ENCODE measurements at regions not wholly inside any gene's neighbourhood (a gene's known extent, or its start where the extent isn't known, plus 50 kb on each side); places are given as distances from the start of the nearest gene placed in this dataset.

DNA sequence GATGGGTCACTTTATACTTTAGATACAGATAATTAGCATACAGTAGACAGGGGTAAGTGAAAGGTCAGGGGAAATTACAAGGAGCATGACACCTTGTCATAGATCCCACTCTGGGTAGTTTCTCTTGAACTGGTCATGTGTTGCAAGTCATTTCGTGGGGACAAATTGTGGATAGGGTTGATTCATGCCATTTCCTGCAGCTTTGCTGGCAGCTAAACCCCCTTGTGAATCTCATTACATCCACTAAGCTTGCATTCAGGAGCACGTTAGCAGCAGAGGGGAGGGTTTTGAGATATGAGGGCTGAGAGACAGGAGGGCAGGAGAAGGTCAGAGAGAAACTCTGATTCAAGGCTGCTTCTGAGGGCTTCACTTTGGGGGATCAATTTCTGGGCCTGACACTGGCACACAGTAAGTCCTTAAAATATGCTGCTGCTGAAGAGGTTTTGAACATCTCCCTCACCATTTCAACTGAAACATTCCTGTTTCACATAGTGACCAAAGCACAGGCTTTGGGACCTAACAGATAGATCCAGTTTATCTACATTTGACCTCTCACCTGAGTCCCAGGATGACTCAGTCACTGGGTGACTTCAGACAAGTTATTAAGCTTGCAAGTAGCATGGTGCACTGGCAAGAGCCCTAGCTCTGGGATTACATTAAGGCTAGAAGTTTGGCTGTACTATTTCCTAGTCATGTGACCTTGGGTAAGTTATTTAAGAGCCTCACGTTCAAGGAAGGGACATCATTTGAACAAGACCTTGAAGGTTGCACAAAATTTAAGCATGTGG lies 206.0 kb upstream of the USP24 start:
- TF ChIP-seq JUND (IDR thresholded peaks at IDR 0.05; ENCODE audit: low read depth), result no peak
- DNase-seq (ENCODE audit: low read depth in 1 of 2, low spot score in 1 of 2), result no peak
- in situ Hi-C loops (cut with HindIII; ENCODE audit: low pct_unique_long_range_greater_than_20kb, low sequenced_read_pairs), result no loop called here

DNA sequence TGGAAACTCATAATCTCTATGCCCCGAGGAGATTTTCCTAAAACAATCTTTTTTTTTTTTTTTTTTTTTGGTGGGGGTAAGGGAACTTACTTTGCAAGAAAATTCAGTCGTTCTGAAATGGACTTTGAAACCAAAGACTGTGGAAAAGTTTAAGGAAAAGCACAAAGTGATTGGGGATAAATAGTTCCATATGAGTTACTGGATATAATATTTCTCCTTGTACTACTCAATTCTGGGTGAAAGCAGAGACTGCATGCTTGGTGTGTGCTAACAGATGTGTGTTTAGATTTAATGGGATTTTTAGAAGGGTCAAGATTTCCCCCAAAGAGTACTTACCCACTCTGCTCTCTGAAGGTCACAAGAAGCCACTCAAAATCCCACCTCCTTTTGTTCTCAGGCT lies 204.9 kb upstream of the USP24 start:
- no peak for TF ChIP-seq JUND (IDR thresholded peaks at IDR 0.05; ENCODE audit: low read depth)
- DNase-seq (ENCODE audit: low read depth in 1 of 2, low spot score in 1 of 2), result no peak
- in situ Hi-C loops (cut with HindIII; ENCODE audit: low pct_unique_long_range_greater_than_20kb, low sequenced_read_pairs), result no loop called here

DNA sequence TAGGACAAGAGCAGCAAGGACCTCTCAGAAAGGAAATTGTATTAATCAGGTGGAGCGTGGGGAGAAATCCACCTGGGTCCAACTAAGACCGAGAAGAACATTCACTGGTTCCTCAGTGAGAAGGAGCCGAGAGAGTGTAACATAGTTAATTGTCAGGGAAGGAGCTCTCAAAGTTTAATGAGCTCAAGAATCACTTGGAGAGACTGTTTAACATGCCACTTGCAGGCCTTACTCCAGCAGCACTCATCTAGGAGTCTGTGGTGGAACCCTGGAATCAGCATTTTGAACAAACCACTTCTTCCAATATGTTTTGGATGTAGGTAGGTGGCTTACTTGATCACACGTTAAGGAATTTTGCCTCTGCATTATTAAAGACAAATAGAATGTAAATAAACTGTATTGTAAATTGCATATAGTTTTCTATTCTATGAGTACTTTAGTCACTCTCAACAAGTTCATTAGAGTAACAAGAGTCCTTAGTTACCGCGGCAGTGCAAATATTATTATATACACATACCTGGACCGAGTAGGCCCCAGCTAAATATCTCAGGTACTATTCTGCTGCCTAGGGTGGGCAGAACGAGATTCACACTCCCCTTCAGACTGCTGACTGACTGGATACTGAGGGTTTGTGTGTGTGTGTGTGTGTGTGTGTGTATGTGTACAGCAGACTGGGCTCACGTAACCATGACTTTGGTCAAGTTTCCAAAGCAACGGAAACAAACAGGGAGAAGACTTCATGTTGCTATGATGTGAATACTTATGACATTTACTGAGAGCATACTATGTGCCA lies 203.2 kb upstream of the USP24 start:
- in situ Hi-C loops (cut with HindIII; ENCODE audit: low pct_unique_long_range_greater_than_20kb, low sequenced_read_pairs), result no loop called here
- no peak for TF ChIP-seq JUND (IDR thresholded peaks at IDR 0.05; ENCODE audit: low read depth)
- DNase-seq (ENCODE audit: low read depth in 1 of 2, low spot score in 1 of 2), result no peak

DNA sequence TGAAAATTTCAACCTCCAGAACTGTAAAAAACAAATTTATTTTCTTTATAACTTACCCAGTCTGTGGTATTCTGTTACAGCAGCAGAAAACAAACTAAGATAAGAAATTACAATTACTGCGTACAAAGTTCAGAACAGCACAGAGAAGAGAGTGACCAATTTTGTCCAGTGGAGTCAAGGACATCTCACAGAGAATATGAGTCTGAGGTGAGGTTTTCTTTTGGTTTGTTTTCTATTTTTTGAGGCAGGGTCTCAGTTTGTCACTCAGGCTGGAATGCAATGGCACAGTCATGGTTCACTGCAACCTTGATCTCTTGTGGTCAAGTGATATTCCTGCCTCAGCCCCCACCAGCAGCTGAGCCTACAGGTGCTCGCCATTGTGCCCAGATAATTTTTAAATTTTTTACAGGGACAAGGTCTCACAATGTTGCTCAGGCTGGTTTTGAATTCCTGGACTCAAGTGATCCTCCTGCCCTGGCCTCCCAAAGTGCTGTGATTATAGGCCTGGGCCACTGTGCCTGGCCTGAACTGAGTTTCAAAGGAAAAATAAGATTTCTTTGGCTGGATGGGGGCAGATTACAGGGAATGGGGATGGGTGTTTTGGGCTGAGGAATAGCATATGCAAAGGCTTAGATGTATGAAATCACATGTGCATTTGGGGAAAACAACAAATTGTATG lies 201.1 kb upstream of the USP24 start:
- DNase-seq (ENCODE audit: low read depth in 1 of 2, low spot score in 1 of 2), result no peak
- no peak for TF ChIP-seq JUND (IDR thresholded peaks at IDR 0.05; ENCODE audit: low read depth)
- in situ Hi-C loops (cut with HindIII; ENCODE audit: low pct_unique_long_range_greater_than_20kb, low sequenced_read_pairs), result no loop called here

DNA sequence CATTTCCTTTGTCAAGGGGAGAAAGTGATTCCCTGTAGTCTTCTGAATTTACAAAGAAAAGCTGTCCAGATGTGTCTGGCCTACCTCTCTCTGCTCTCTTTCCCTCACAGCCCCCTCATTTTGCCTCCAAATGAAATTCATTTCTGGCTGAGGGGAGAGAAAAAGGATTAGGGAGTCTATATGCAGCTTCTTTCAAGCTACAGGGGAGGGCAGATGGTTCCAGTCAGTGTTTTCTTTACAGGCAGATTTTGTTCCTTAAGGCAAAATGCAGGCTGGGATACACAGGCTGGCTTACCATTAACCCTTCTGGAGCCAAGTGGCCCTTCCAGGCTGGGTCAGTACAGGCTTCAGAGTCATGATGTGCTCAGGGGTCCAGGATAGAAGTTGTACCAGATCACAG lies 198.1 kb upstream of the USP24 start:
- TF ChIP-seq JUND (IDR thresholded peaks at IDR 0.05; ENCODE audit: low read depth), result no peak
- DNase-seq (ENCODE audit: low read depth in 1 of 2, low spot score in 1 of 2), result no peak
- in situ Hi-C loops (cut with HindIII; ENCODE audit: low pct_unique_long_range_greater_than_20kb, low sequenced_read_pairs), result no loop called here

DNA sequence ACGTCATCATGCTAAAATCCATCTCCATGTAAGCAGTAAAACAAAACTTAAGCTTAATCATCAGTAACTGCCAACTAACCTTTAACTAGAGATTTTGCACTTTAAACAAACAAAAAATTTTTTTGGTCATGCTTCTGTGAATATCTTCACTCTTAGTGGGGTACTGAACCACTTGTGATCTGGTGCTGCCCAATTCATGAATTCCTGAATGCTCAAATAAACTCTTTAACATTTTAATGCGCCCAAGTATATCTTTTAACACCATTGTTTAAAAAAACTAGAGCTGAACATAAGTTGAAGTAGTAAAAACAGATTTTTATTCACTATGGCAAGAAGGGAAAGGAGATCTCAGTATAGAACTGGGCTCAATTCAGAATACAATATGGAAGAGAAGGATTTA lies 196.9 kb upstream of the USP24 start:
- TF ChIP-seq JUND (IDR thresholded peaks at IDR 0.05; ENCODE audit: low read depth), result no peak
- in situ Hi-C loops (cut with HindIII; ENCODE audit: low pct_unique_long_range_greater_than_20kb, low sequenced_read_pairs), result no loop called here
- no peak for DNase-seq (ENCODE audit: low read depth in 1 of 2, low spot score in 1 of 2)

DNA sequence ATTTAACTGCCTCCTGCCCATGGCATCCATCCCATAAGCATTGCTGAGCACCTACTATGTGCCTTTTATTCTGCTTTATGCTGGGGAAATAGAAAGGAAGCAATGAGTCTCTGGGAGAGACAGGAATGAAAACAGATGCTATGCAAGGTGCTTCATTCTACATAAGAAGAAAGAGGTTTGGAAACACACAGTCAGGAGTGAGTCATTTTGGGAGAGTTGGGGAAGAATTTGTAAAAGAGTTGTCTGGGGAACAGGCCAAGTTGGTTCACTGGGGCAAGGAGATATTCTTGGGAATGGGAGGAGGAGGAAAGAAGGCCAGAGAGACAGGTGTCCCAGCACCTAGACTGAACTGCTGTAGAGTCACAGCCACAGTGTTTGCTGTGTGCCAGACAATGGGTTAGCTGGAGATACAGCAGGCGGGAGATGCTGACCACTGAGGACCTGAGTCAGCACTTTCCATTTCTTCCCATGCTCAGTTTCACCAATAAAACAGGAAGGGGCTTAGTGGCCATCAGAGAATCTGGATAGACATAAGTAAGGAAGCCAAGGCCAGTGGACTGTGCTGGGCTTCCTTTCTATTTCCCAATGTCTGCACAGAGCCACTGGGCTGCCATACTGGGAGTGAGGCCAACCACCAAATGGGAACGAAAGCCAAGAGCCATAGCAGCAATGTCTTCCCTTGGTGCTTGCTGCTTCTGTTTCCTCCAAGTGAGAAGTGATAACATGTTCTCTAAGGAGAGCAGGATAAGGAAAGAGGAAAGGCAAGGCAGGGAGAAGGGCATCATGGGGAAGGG lies 187.7 kb upstream of the USP24 start:
- no peak for DNase-seq (ENCODE audit: low read depth in 1 of 2, low spot score in 1 of 2)
- in situ Hi-C loops (cut with HindIII; ENCODE audit: low pct_unique_long_range_greater_than_20kb, low sequenced_read_pairs), result no loop called here
- TF ChIP-seq JUND (IDR thresholded peaks at IDR 0.05; ENCODE audit: low read depth), result no peak

DNA sequence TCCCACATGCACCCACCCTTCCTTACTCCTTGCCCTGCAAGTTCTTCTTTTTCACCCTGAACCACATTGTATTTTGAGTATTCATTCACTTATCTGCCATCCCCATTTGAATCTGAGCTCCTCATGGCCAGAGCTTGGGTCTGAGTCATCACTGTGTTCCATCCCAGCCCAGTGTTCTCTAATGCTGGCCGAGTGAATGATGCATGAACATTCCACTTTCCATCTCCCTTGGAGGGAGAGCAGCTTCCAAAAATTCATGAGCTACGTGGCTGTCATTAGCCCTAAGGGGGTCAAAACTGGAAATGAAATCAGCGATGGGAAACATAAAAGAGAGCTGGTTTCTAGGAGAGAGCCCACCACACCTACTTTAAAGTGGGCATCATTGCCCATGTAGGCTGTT lies 187.0 kb upstream of the USP24 start:
- in situ Hi-C loops (cut with HindIII; ENCODE audit: low pct_unique_long_range_greater_than_20kb, low sequenced_read_pairs), result no loop called here
- no peak for DNase-seq (ENCODE audit: low read depth in 1 of 2, low spot score in 1 of 2)
- TF ChIP-seq JUND (IDR thresholded peaks at IDR 0.05; ENCODE audit: low read depth), result no peak

DNA sequence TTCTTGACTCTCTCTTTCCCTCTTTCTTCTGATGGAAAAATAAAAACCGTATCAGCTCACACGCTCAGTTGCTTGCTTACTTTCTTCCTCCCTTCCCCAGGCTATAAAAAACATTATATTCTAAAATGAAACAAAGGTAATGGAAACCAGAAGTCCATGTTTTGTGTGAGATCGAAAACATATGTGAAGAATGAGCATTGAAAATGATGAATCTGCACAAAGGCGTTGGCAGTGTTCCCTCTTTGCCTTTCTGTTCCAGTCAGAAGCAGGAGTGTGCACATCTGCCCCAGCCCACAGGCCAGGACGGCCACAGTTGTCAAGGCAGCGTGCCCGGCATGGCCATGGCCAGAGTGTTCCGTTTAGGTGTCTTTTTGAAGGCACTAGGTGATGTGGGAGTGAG lies 185.3 kb upstream of the USP24 start:
- no peak for TF ChIP-seq JUND (IDR thresholded peaks at IDR 0.05; ENCODE audit: low read depth)
- in situ Hi-C loops (cut with HindIII; ENCODE audit: low pct_unique_long_range_greater_than_20kb, low sequenced_read_pairs), result no loop called here
- DNase-seq (ENCODE audit: low read depth in 1 of 2, low spot score in 1 of 2), result no peak

DNA sequence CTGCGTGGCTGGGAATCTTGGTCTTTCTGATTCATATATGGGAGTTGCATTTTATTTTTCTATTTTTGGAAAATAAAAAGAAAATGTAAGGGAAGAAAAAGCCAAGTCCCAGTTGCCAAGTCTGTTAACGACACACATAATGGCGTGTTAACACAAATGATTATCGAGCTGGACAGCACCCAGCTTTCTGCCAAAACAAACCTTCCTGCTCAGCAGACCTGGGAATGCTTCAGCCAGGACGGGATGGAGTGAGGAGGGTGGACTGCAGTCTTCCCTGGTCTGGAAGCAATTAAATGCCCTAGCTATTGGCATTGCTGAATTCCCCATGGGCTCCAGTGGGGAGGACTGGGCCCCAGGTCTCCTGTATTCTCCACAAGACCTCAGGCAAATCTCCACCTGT lies 184.2 kb upstream of the USP24 start:
- no peak for TF ChIP-seq JUND (IDR thresholded peaks at IDR 0.05; ENCODE audit: low read depth)
- in situ Hi-C loops (cut with HindIII; ENCODE audit: low pct_unique_long_range_greater_than_20kb, low sequenced_read_pairs), result no loop called here
- no peak for DNase-seq (ENCODE audit: low read depth in 1 of 2, low spot score in 1 of 2)

DNA sequence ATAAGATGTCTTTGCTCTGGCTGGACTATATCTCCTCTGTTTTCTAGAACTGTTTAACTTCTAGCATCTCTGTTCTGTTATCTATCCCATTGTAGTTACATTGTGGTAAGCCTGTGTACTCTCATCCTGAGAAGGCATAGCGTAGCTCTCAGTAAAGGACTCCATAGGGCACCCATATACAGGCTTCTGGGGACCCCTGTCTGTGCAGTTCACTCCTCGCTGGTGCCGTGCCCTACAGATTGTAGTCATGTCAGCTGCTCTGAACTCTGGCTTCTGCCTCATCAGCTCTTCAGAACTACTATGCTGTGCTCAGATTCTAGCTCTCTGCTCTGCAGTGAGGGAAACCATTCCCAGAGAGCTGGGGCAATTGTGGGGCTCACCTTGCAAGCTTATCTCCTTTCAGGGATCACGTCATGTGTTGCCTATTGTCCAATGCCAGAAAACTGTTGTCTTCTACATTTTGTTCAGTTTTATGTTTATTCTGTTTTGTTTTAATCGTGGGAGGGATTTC lies 181.3 kb upstream of the USP24 start:
- DNase-seq (ENCODE audit: low read depth in 1 of 2, low spot score in 1 of 2), result no peak
- in situ Hi-C loops (cut with HindIII; ENCODE audit: low pct_unique_long_range_greater_than_20kb, low sequenced_read_pairs), result no loop called here
- TF ChIP-seq JUND (IDR thresholded peaks at IDR 0.05; ENCODE audit: low read depth), result no peak

DNA sequence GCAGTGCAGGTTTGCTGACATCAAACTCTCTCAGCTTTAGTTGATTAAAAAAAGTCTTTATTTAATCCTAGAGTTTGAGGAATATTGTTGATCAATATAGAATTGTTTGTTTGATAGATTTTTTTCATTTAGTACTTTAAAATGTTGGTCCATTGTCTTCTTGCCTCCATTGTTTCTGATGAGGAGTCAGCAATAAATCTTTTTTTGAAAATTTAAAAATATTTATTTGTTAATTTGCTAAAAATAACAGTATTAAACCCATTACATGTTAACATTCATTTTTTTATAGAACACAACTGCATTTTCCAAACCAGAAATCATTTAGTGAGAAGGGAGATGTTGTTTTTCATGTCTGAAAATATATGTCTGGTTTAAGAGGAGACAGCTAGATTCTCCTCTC lies 173.8 kb upstream of the USP24 start:
- DNase-seq (ENCODE audit: low read depth in 1 of 2, low spot score in 1 of 2), result no peak
- in situ Hi-C loops (cut with HindIII; ENCODE audit: low pct_unique_long_range_greater_than_20kb, low sequenced_read_pairs), result no loop called here
- no peak for TF ChIP-seq JUND (IDR thresholded peaks at IDR 0.05; ENCODE audit: low read depth)
